MM.1S (cell line): ENCODE measurements at regions not wholly inside any gene's neighbourhood (a gene's known extent, or its start where the extent isn't known, plus 50 kb on each side); places are given as distances from the start of the nearest gene placed in this dataset.

Experiments
- CTCF ChIP-seq: fragments of 300-600 bp; sonication (generic); IDR thresholded peaks from 2 replicates; pipeline ENCODE4 v1.5.1; 2016; ENCODE audit warnings: antibody characterized with exemption, low read length, mixed read lengths
- EZH2 ChIP-seq: fragments of 300-600 bp; sonication (generic); optimal IDR thresholded peaks from 2 replicates; pipeline ENCODE3; 2017; ENCODE audit warnings: low read depth, mild to moderate bottlenecking, antibody characterized with exemption, low read length, mixed read lengths
- EZH2phosphoT487 ChIP-seq: fragments of 300-600 bp; sonication (generic); IDR thresholded peaks from 2 replicates; pipeline ENCODE4 v1.6.1; 2018; ENCODE audit warnings: antibody characterized with exemption, low read length

GRCh38 chr9:73880101-73880500 lies 617.0 kb upstream of the RORB start:
- TF ChIP-seq EZH2phosphoT487 = no peak
- no peak for TF ChIP-seq CTCF
- no peak for TF ChIP-seq EZH2
